ENCODE measurements at regions not wholly inside any gene's neighbourhood (a gene's known extent, or its start where the extent isn't known, plus 50 kb on each side); places are given as distances from the start of the nearest gene placed in this dataset.

DNA sequence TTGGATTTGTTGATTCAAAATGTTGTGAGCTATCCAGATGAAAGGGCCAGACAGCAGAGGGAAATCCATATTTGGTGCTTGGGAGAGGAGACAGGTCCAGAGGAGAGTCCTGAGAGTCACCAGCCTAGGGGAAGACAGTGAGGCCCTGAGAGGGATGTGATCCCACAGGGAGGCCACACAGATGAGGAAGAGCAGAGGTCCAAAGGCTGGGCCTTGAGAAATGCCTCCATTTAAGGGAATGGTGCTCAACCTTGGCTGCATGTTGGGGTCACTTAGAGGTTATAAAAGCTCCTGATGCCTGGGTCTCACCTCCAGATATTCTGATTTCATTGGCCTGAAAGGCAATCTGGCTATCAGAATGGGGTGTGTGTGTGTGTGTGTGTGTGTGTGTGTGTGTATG, 194.9 kb downstream of the UTP18 start:
- Histone ChIP-seq H3K27me3 (ENCODE audit: control insufficient read depth, extremely low read depth, insufficient read depth, low read length) (no peaks in the 10 kb centered on the region), H3K4me2 (ENCODE audit: control insufficient read depth, extremely low read depth, insufficient read depth, low read depth, low read length) (no peak overlapping the region), H3K9ac (ENCODE audit: control insufficient read depth, extremely low read depth, insufficient read depth, low read length) (no peak overlapping the region), H3K4me1 (ENCODE audit: control insufficient read depth, extremely low read depth, insufficient read depth, low read length) (no peaks in the 10 kb centered on the region), H3K79me2 (ENCODE audit: control insufficient read depth, insufficient read depth, low read length) (no peaks in the 10 kb centered on the region), H3K4me3 (ENCODE audit: control insufficient read depth in 2 of 3, extremely low read depth in 1 of 3, insufficient read depth in 2 of 3, low read depth in 1 of 3, low read length in 3 of 3) (no peak overlapping the region), H3K27ac (ENCODE audit: control insufficient read depth, insufficient read depth, low read length) (no peak overlapping the region), H3K9me3 (ENCODE audit: control insufficient read depth, low read depth, low read length) (no peaks in the 10 kb centered on the region), H4K20me1 (ENCODE audit: control insufficient read depth, extremely low read depth, insufficient read depth, low read length) (no peaks in the 10 kb centered on the region), H3K36me3 (ENCODE audit: control insufficient read depth in 2 of 2, extremely low read depth in 1 of 2, insufficient read depth in 2 of 2, low read length in 2 of 2) (no peaks in the 10 kb centered on the region), H3K9me1 (ENCODE audit: control insufficient read depth, extremely low read depth, insufficient read depth, low read length) (no peaks in the 10 kb centered on the region), H2AFZ (ENCODE audit: control insufficient read depth, low read length) (no peak overlapping the region)
- TF ChIP-seq, protein P1, sequence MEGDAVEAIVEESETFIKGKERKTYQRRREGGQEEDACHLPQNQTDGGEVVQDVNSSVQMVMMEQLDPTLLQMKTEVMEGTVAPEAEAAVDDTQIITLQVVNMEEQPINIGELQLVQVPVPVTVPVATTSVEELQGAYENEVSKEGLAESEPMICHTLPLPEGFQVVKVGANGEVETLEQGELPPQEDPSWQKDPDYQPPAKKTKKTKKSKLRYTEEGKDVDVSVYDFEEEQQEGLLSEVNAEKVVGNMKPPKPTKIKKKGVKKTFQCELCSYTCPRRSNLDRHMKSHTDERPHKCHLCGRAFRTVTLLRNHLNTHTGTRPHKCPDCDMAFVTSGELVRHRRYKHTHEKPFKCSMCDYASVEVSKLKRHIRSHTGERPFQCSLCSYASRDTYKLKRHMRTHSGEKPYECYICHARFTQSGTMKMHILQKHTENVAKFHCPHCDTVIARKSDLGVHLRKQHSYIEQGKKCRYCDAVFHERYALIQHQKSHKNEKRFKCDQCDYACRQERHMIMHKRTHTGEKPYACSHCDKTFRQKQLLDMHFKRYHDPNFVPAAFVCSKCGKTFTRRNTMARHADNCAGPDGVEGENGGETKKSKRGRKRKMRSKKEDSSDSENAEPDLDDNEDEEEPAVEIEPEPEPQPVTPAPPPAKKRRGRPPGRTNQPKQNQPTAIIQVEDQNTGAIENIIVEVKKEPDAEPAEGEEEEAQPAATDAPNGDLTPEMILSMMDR (optimal IDR thresholded peaks at IDR 0.05 in 1 of 3, IDR thresholded peaks at IDR 0.05 in 1 of 3, conservative IDR thresholded peaks at IDR 0.05 in 1 of 3; ENCODE audit: extremely low read depth in 1 of 3, insufficient read depth in 2 of 3, low read length in 3 of 3) = no peak
- TF ChIP-seq EZH2 (IDR thresholded peaks at IDR 0.05; ENCODE audit: low read length) = no peak
- DNase-seq (ENCODE audit: low read depth, low spot score) (no peak), FAIRE-seq (no peak)
- dilution Hi-C loops (cut with MboI; ENCODE audit: extremely low pct_ligation_motif_present, low sequenced_read_pairs) = no loop called here

DNA sequence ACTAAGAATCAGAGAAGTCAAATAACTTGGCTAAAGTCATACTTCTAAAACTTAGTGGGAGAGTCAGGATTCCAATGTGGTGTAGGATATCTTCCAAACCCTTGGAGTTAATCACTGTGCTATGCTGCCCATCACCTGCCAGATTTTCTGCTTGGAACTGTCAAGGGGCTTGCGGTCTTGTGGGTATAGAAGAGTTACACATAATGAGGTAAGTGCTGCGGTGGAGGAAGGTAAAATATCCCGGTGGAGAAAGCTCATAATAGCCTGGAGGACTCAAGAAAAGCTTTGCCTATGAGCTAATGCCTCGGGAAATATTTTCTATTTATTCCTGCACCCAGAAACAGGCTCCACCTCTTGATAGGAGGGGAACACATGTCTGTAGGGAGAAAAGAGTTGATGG, 195.6 kb downstream of the UTP18 start:
- Histone ChIP-seq H3K4me2 (ENCODE audit: control insufficient read depth, extremely low read depth, insufficient read depth, low read depth, low read length) (no peak overlapping the region), H2AFZ (ENCODE audit: control insufficient read depth, low read length) (no peak overlapping the region), H3K9ac (ENCODE audit: control insufficient read depth, extremely low read depth, insufficient read depth, low read length) (no peak overlapping the region), H3K36me3 (ENCODE audit: control insufficient read depth in 2 of 2, extremely low read depth in 1 of 2, insufficient read depth in 2 of 2, low read length in 2 of 2) (no peaks in the 10 kb centered on the region), H3K4me1 (ENCODE audit: control insufficient read depth, extremely low read depth, insufficient read depth, low read length) (no peaks in the 10 kb centered on the region), H3K27ac (ENCODE audit: control insufficient read depth, insufficient read depth, low read length) (no peak overlapping the region), H3K9me1 (ENCODE audit: control insufficient read depth, extremely low read depth, insufficient read depth, low read length) (no peaks in the 10 kb centered on the region), H3K9me3 (ENCODE audit: control insufficient read depth, low read depth, low read length) (no peaks in the 10 kb centered on the region), H3K27me3 (ENCODE audit: control insufficient read depth, extremely low read depth, insufficient read depth, low read length) (no peaks in the 10 kb centered on the region), H4K20me1 (ENCODE audit: control insufficient read depth, extremely low read depth, insufficient read depth, low read length) (no peaks in the 10 kb centered on the region), H3K79me2 (ENCODE audit: control insufficient read depth, insufficient read depth, low read length) (no peaks in the 10 kb centered on the region), H3K4me3 (ENCODE audit: control insufficient read depth in 2 of 3, extremely low read depth in 1 of 3, insufficient read depth in 2 of 3, low read depth in 1 of 3, low read length in 3 of 3) (no peak overlapping the region)
- TF ChIP-seq, protein P1 (optimal IDR thresholded peaks at IDR 0.05 in 1 of 3, IDR thresholded peaks at IDR 0.05 in 1 of 3, conservative IDR thresholded peaks at IDR 0.05 in 1 of 3; ENCODE audit: extremely low read depth in 1 of 3, insufficient read depth in 2 of 3, low read length in 3 of 3) = no peak
- TF ChIP-seq EZH2 (IDR thresholded peaks at IDR 0.05; ENCODE audit: low read length) = no peak
- no peak for DNase-seq (ENCODE audit: low read depth, low spot score)
- dilution Hi-C loops (cut with MboI; ENCODE audit: extremely low pct_ligation_motif_present, low sequenced_read_pairs) = no loop called here
- no peak for FAIRE-seq
